Epidermal melanocyte (primary cell): ENCODE measurements at regions not wholly inside any gene's neighbourhood (a gene's known extent, or its start where the extent isn't known, plus 50 kb on each side); places are given as distances from the start of the nearest gene placed in this dataset.
"Not testable (repeated sequence)": the region's sequence is repeated elsewhere in the genome, so short reads cannot be mapped to it uniquely, and the experiment has no call there.

ENCODE experiments used
- DNase-seq: peaks from one replicate; pipeline ENCODE4 v3.0.0; 2011; ENCODE audit warnings: low spot score; ENCODE audit not compliant: insufficient read length

- not testable (repeated sequence) for DNase-seq
Observed at GRCh38 chr7:3159926-3160325, 116.3 kb upstream of the CARD11 start.

GRCh38 chr7:3162289-3162688 lies 118.6 kb upstream of the CARD11 start:
- no peak for DNase-seq

GRCh38 chr7:3162798-3163197 lies 119.1 kb upstream of the CARD11 start:
- not testable (repeated sequence) for DNase-seq

- no peak for DNase-seq
Observed at GRCh38 chr7:3164380-3164792, 120.7 kb upstream of the CARD11 start.

GRCh38 chr7:3165681-3166580 lies 122.3 kb upstream of the CARD11 start:
- DNase-seq = no peak

- no peak for DNase-seq
Observed at GRCh38 chr7:3167551-3167950, 123.9 kb upstream of the CARD11 start.

- no peak for DNase-seq
Observed at GRCh38 chr7:3168370-3168769, 124.7 kb upstream of the CARD11 start.

GRCh38 chr7:3168869-3169268 lies 125.2 kb upstream of the CARD11 start:
- no peak for DNase-seq

- DNase-seq = no peak
Observed at GRCh38 chr7:3172768-3173280, 128.2 kb upstream of the SDK1 start.

- DNase-seq = no peak
Observed at GRCh38 chr7:3174515-3175284, 126.4 kb upstream of the SDK1 start.

- DNase-seq = no peak
Observed at GRCh38 chr7:3175285-3175902, 125.7 kb upstream of the SDK1 start.

GRCh38 chr7:3176112-3177000 lies 124.7 kb upstream of the SDK1 start:
- DNase-seq = no peak

- DNase-seq = no peak
Observed at GRCh38 chr7:3177271-3177670, 123.8 kb upstream of the SDK1 start.

- no peak for DNase-seq
Observed at GRCh38 chr7:3179456-3179855, 121.6 kb upstream of the SDK1 start.

GRCh38 chr7:3180604-3181003 lies 120.4 kb upstream of the SDK1 start:
- DNase-seq = no peak

- DNase-seq = not testable (repeated sequence)
Observed at GRCh38 chr7:3182055-3182454, 119.0 kb upstream of the SDK1 start.

GRCh38 chr7:3187444-3188040 lies 113.5 kb upstream of the SDK1 start:
- no peak for DNase-seq

GRCh38 chr7:3188946-3189345 lies 112.1 kb upstream of the SDK1 start:
- no peak for DNase-seq

- DNase-seq = no peak
Observed at GRCh38 chr7:3191548-3191947, 109.5 kb upstream of the SDK1 start.

GRCh38 chr7:3192669-3193068 lies 108.4 kb upstream of the SDK1 start:
- no peak for DNase-seq
